IMR-90 (cell line): ENCODE measurements at regions not wholly inside any gene's neighbourhood (a gene's known extent, or its start where the extent isn't known, plus 50 kb on each side); places are given as distances from the start of the nearest gene placed in this dataset.

ENCODE experiments used
- ATAC-seq: fragments of 200-7000 bp; cut with Tn5 transposase; 2 replicates; pipeline ENCODE4 v1.9.1; 2020; ENCODE audit warnings: low read depth, mild to moderate bottlenecking, moderate library complexity
- BruUV-seq: library from RNA; stranded (reverse); fragments of 400-500 nt; replicated peaks from 2 replicates; lab custom pipeline; 2021; lab: Mats Ljungman, UMichigan
- CTCF ChIA-PET: fragments of 300-600 bp; formaldehyde crosslinking; extraction: SDS; loops from one replicate; lab custom pipeline; 2021; ENCODE audit warnings: antibody characterized with exemption; lab: Yijun Ruan, JAX
- POLR2A ChIA-PET: fragments of 300-600 bp; sonication (Branson Sonifier 250); formaldehyde crosslinking; loops from one replicate; lab custom pipeline; 2022; ENCODE audit warnings: antibody characterized with exemption; ENCODE audit not compliant: unreplicated experiment; lab: Charles Lee
- DNase-seq: peaks from one replicate; pipeline ENCODE4 v3.0.0; 2013
- H2AFZ ChIP-seq: replicated peaks from 2 replicates; pipeline ENCODE3; 2013; ENCODE audit warnings: low read length, mild to moderate bottlenecking; ENCODE audit not compliant: poor library complexity
- H2AK5ac ChIP-seq: 2 replicates; pipeline ENCODE4 v1.6.1; 2013; ENCODE audit warnings: low read depth, low read length, inconsistent platforms
- H2AK9ac ChIP-seq: replicated peaks from 2 replicates; pipeline ENCODE3; 2013; ENCODE audit warnings: mild to moderate bottlenecking, low read depth, low read length, moderate library complexity; ENCODE audit not compliant: poor library complexity
- H2BK120ac ChIP-seq: 2 replicates; pipeline ENCODE4 v1.6.1; 2013; ENCODE audit warnings: low read depth, low read length, inconsistent platforms
- H2BK15ac ChIP-seq: 3 replicates; pipeline ENCODE4 v1.6.1; 2013; ENCODE audit warnings: low read depth, low read length, inconsistent platforms
- H2BK20ac ChIP-seq: 2 replicates; pipeline ENCODE4 v1.6.1; 2013; ENCODE audit warnings: low read depth, mild to moderate bottlenecking, inconsistent platforms, low read length, moderate library complexity
- H2BK5ac ChIP-seq: 2 replicates; pipeline ENCODE4 v1.6.1; 2013; ENCODE audit warnings: mild to moderate bottlenecking, low read depth, low read length, inconsistent platforms; ENCODE audit not compliant: poor library complexity, severe bottlenecking
- H3K14ac ChIP-seq: replicated peaks from 2 replicates; pipeline ENCODE4 v1.6.1; 2013; ENCODE audit warnings: low read depth, low read length, inconsistent platforms
- H3K18ac ChIP-seq: 2 replicates; pipeline ENCODE4 v1.6.1; 2013; ENCODE audit warnings: low read depth, low read length, control low read depth
- H3K23ac ChIP-seq: 2 replicates; pipeline ENCODE4 v1.6.1; 2013; ENCODE audit warnings: low read depth, low read length, inconsistent platforms
- H3K27ac ChIP-seq: 2 replicates; pipeline ENCODE4 v1.5.1; 2013; ENCODE audit warnings: mild to moderate bottlenecking, control low read depth, low read length; ENCODE audit not compliant: insufficient read depth
- H3K27me3 ChIP-seq: 2 replicates; pipeline ENCODE4 v1.6.1; 2013; ENCODE audit warnings: low read length; ENCODE audit not compliant: control insufficient read depth, insufficient read depth
- H3K36me3 ChIP-seq: 2 replicates; pipeline ENCODE4 v1.6.1; 2013; ENCODE audit warnings: low read length, mixed read lengths; ENCODE audit not compliant: control insufficient read depth, insufficient read depth
- H3K4ac ChIP-seq: 2 replicates; pipeline ENCODE4 v1.6.1; 2013; ENCODE audit warnings: low read depth, low read length, inconsistent platforms
- H3K4me1 ChIP-seq: 2 replicates; pipeline ENCODE4 v1.6.1; 2013; ENCODE audit warnings: low read length, mixed read lengths; ENCODE audit not compliant: control insufficient read depth, insufficient read depth
- H3K4me2 ChIP-seq: 2 replicates; pipeline ENCODE4 v1.6.1; 2013; ENCODE audit warnings: low read depth, mild to moderate bottlenecking, control low read depth, low read length, moderate library complexity
- H3K4me3 ChIP-seq: 2 replicates; pipeline ENCODE4 v1.5.1; 2013; ENCODE audit warnings: low read depth, mild to moderate bottlenecking, control low read depth, low read length, moderate library complexity; ENCODE audit not compliant: insufficient read depth
- H3K56ac ChIP-seq: 2 replicates; pipeline ENCODE4 v1.6.1; 2013; ENCODE audit warnings: low read length, inconsistent platforms; ENCODE audit not compliant: insufficient read depth; ENCODE audit errors: extremely low read depth
- H3K79me1 ChIP-seq, 2 experiments: 2 replicates each; pipeline ENCODE4 v1.6.1; 2013; ENCODE audit warnings: low read length in 2 of 2, inconsistent platforms in 1 of 2, low read depth in 1 of 2
- H3K9ac ChIP-seq: 2 replicates; pipeline ENCODE4 v1.6.1; 2013; ENCODE audit warnings: low read depth, low read length, control low read depth
- H3K9me1 ChIP-seq: 2 replicates; pipeline ENCODE4 v1.6.1; 2013; ENCODE audit warnings: low read length, inconsistent platforms; ENCODE audit not compliant: insufficient read depth
- H3K9me3 ChIP-seq: 2 replicates; pipeline ENCODE4 v1.6.1; 2013; ENCODE audit warnings: low read length; ENCODE audit not compliant: control insufficient read depth, insufficient read depth
- H4K20me1 ChIP-seq: 2 replicates; pipeline ENCODE4 v1.6.1; 2013; ENCODE audit warnings: low read length, inconsistent platforms; ENCODE audit not compliant: insufficient read depth
- H4K5ac ChIP-seq: 2 replicates; pipeline ENCODE4 v1.6.1; 2013; ENCODE audit warnings: mild to moderate bottlenecking, low read depth, low read length, control low read depth
- H4K8ac ChIP-seq, 2 experiments: 2 replicates each; pipeline ENCODE4 v1.6.1; 2013; ENCODE audit warnings: low read depth in 2 of 2, low read length in 2 of 2, control low read depth in 1 of 2, inconsistent platforms in 1 of 2
- H4K91ac ChIP-seq: 2 replicates; pipeline ENCODE4 v1.6.1; 2013; ENCODE audit warnings: low read depth, low read length, inconsistent platforms; ENCODE audit not compliant: insufficient read depth
- BHLHE40 ChIP-seq: fragments of 150-350 bp; IDR thresholded peaks from 2 replicates; pipeline ENCODE4 v1.6.1; 2016; ENCODE audit warnings: mild to moderate bottlenecking, low read depth, low read length
- CEBPB ChIP-seq: IDR thresholded peaks from 2 replicates; pipeline ENCODE4 v1.6.1; 2012; ENCODE audit warnings: low read depth, low read length, improper control_type of control experiment
- CHD1 ChIP-seq: IDR thresholded peaks from 2 replicates; pipeline ENCODE4 v1.6.1; 2012; ENCODE audit warnings: low read depth, low read length, improper control_type of control experiment
- FOS ChIP-seq: fragments of 150-350 bp; IDR thresholded peaks from 2 replicates; pipeline ENCODE4 v1.6.1; 2016; ENCODE audit warnings: low read depth, low read length
- MAFK ChIP-seq: IDR thresholded peaks from 2 replicates; pipeline ENCODE4 v1.6.1; 2012; ENCODE audit warnings: low read depth, low read length, improper control_type of control experiment
- MAZ ChIP-seq: IDR thresholded peaks from 2 replicates; pipeline ENCODE4 v1.6.1; 2012; ENCODE audit warnings: low read depth, mild to moderate bottlenecking, low read length, improper control_type of control experiment, moderate library complexity, borderline replicate concordance
- MXI1 ChIP-seq: IDR thresholded peaks from 2 replicates; pipeline ENCODE4 v1.6.1; 2012; ENCODE audit warnings: low read depth, mild to moderate bottlenecking, low read length, moderate library complexity, borderline replicate concordance
- NFE2L2 ChIP-seq: fragments of 150-350 bp; IDR thresholded peaks from 2 replicates; pipeline ENCODE4 v1.6.1; 2016; ENCODE audit warnings: low read depth, mild to moderate bottlenecking, low read length
- POLR2A ChIP-seq: IDR thresholded peaks from 2 replicates; pipeline ENCODE4 v1.6.1; 2012; ENCODE audit warnings: mild to moderate bottlenecking, low read depth, low read length
- RAD21 ChIP-seq: IDR thresholded peaks from 2 replicates; pipeline ENCODE4 v1.6.1; 2012; ENCODE audit warnings: low read length, improper control_type of control experiment
- RCOR1 ChIP-seq: IDR thresholded peaks from 2 replicates; pipeline ENCODE4 v1.6.1; 2012; ENCODE audit warnings: mild to moderate bottlenecking, low read length, improper control_type of control experiment; ENCODE audit not compliant: insufficient replicate concordance
- RFX5 ChIP-seq: IDR thresholded peaks from 2 replicates; pipeline ENCODE4 v1.8.0; 2012; ENCODE audit warnings: low read depth, mild to moderate bottlenecking, low read length, moderate library complexity
- SMC3 ChIP-seq: fragments of 150-350 bp; IDR thresholded peaks from 2 replicates; pipeline ENCODE4 v1.6.1; 2016; ENCODE audit warnings: low read depth, mild to moderate bottlenecking, antibody characterized with exemption, low read length, moderate library complexity
- WGBS, 2 experiments: methylation state at CpG; one replicate each; pipeline versions ENCODE4 v1.1.5 to v1.1.7; 2013; ENCODE audit warnings: missing lambda C conversion rate in 2 of 2; ENCODE audit not compliant: insufficient read length in 1 of 2; ENCODE audit errors: extremely low coverage in 2 of 2; 5-methylcytosine and 5-hydroxymethylcytosine counted together
- dilution Hi-C: fragments of 300-500 bp; cut with HindIII; formaldehyde crosslinking; loops from one replicate; pipeline ENCODE4 v1.14.3; 2018; ENCODE audit warnings: low sequenced_read_pairs; ENCODE audit not compliant: unreplicated experiment
- in situ Hi-C: fragments of 300-500 bp; cut with MboI; formaldehyde crosslinking; loops from 3 replicates; pipeline ENCODE4 v1.14.3; 2019; ENCODE audit warnings: low sequenced_read_pairs, inconsistent platforms, mixed read lengths
- intact Hi-C: fragments of 100-400 bp; cut with micrococcal nuclease; formaldehyde crosslinking; loops from 2 replicates; pipeline ENCODE4 v1.10.0; 2022
- TF ChIP-seq, protein P1 (sequence below): fragments of 150-350 bp; IDR thresholded peaks from 2 replicates; pipeline ENCODE4 v1.6.1; 2017; ENCODE audit warnings: mild to moderate bottlenecking, antibody characterized with exemption, low read length, low read depth
- TF ChIP-seq, protein P2 (sequence below): conservative IDR thresholded peaks from 2 replicates; pipeline ENCODE4 v1.5.1; 2012; ENCODE audit warnings: mild to moderate bottlenecking, low read depth, low read length, improper control_type of control experiment
- TF ChIP-seq, protein P3 (sequence below): fragments of 150-350 bp; IDR thresholded peaks from 2 replicates; pipeline ENCODE4 v1.6.1; 2016; ENCODE audit warnings: low read depth, mild to moderate bottlenecking, low read length, moderate library complexity, borderline replicate concordance

DNA sequence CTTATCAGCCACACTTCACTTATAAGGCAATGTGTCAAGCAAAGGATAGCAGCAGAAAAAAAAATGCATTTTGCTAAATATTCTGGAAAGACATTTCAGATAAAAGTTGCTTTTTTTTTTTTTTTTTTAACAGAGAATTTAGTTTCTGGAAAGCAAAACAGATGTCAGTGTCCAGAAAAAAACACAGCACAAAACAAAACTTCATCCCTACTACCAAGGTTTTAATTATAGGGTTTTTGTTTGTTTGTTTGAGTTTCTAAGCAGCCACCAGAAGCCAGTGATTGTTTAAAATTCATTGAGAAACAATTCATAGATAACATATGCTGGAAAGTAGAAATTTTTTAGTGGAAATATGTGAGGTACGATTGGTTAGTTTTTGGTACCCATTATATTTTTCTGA lies 1202.7 kb downstream of the OTOL1 start:
- Histone ChIP-seq H4K5ac (no peak overlapping the region), H2BK5ac (no peak overlapping the region), H4K20me1 (no peaks in the 10 kb centered on the region), H3K4me3 (no peak overlapping the region), H3K9me3 (no peaks in the 10 kb centered on the region), H3K14ac (no peak overlapping the region), H2AFZ (no peak overlapping the region), H3K4me2 (no peak overlapping the region), H2AK9ac (no peak overlapping the region), H3K4ac (no peak overlapping the region), H4K8ac (no peak overlapping the region), H3K36me3 (no peaks in the 10 kb centered on the region), H3K18ac (no peak overlapping the region), H4K91ac (no peak overlapping the region), H3K4me1 (no peaks in the 10 kb centered on the region), H3K27ac (no peak overlapping the region), H3K27me3 (no peaks in the 10 kb centered on the region), H2BK15ac (no peak overlapping the region), H3K56ac (no peak overlapping the region), H3K23ac (no peak overlapping the region), H3K9me1 (no peaks in the 10 kb centered on the region), H2AK5ac (no peak overlapping the region), H3K79me1 (no peaks in the 10 kb centered on the region), H2BK20ac (no peak overlapping the region), H2BK120ac (no peak overlapping the region), H3K9ac (no peak overlapping the region)
- WGBS, 2 experiments, result no CpG with 5 or more reads among the region's 1 CpG
- DNase-seq, result no peak
- TF ChIP-seq MAZ (no peak), CEBPB (no peak), POLR2A (no peak), MXI1 (no peak), CHD1 (no peak), NFE2L2 (no peak), RAD21 (no peak), FOS (no peak), RFX5 (no peak), SMC3 (no peak), RCOR1 (no peak), BHLHE40 (no peak), MAFK (no peak)
- TF ChIP-seq, protein P1, sequence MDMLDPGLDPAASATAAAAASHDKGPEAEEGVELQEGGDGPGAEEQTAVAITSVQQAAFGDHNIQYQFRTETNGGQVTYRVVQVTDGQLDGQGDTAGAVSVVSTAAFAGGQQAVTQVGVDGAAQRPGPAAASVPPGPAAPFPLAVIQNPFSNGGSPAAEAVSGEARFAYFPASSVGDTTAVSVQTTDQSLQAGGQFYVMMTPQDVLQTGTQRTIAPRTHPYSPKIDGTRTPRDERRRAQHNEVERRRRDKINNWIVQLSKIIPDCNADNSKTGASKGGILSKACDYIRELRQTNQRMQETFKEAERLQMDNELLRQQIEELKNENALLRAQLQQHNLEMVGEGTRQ, result no peak
- TF ChIP-seq, protein P2, sequence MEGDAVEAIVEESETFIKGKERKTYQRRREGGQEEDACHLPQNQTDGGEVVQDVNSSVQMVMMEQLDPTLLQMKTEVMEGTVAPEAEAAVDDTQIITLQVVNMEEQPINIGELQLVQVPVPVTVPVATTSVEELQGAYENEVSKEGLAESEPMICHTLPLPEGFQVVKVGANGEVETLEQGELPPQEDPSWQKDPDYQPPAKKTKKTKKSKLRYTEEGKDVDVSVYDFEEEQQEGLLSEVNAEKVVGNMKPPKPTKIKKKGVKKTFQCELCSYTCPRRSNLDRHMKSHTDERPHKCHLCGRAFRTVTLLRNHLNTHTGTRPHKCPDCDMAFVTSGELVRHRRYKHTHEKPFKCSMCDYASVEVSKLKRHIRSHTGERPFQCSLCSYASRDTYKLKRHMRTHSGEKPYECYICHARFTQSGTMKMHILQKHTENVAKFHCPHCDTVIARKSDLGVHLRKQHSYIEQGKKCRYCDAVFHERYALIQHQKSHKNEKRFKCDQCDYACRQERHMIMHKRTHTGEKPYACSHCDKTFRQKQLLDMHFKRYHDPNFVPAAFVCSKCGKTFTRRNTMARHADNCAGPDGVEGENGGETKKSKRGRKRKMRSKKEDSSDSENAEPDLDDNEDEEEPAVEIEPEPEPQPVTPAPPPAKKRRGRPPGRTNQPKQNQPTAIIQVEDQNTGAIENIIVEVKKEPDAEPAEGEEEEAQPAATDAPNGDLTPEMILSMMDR, result no peak
- TF ChIP-seq, protein P3, sequence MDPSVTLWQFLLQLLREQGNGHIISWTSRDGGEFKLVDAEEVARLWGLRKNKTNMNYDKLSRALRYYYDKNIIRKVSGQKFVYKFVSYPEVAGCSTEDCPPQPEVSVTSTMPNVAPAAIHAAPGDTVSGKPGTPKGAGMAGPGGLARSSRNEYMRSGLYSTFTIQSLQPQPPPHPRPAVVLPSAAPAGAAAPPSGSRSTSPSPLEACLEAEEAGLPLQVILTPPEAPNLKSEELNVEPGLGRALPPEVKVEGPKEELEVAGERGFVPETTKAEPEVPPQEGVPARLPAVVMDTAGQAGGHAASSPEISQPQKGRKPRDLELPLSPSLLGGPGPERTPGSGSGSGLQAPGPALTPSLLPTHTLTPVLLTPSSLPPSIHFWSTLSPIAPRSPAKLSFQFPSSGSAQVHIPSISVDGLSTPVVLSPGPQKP, result no peak
- in situ Hi-C loops (no loop called here), dilution Hi-C loops (no loop called here), intact Hi-C loops (no loop called here)
- ATAC-seq, result no peak
- BruUV-seq, result no TSS peak
- ChIA-PET CTCF (no interaction called here), POLR2A (no interaction called here)
